GM21515 (cell line): ENCODE measurements at regions not wholly inside any gene's neighbourhood (a gene's known extent, or its start where the extent isn't known, plus 50 kb on each side); places are given as distances from the start of the nearest gene placed in this dataset.

Experiments
- ATAC-seq: cut with Tn5 transposase; IDR thresholded peaks from one replicate; pipeline ENCODE4 v1.9.1; 2021; ENCODE audit not compliant: unreplicated experiment

GRCh38 chr15:69574506-69574905 is 121.9 kb downstream of the RPLP1 start:
- ATAC-seq, result no peak

- ATAC-seq, result no peak
Observed at GRCh38 chr15:69575387-69575786, 122.8 kb downstream of the RPLP1 start.

- no peak for ATAC-seq
Observed at GRCh38 chr15:69576035-69576526, 123.5 kb downstream of the RPLP1 start.

- ATAC-seq, result no peak
Observed at GRCh38 chr15:69576948-69577351, 124.3 kb downstream of the RPLP1 start.

- no peak for ATAC-seq
Observed at GRCh38 chr15:69577397-69577796, 124.8 kb downstream of the RPLP1 start.

- no peak for ATAC-seq
Observed at GRCh38 chr15:69578252-69578651, 125.6 kb downstream of the RPLP1 start.

GRCh38 chr15:69578787-69579583 is 126.4 kb downstream of the RPLP1 start:
- ATAC-seq, result no peak

- ATAC-seq, result no peak
Observed at GRCh38 chr15:69579950-69580618, 127.5 kb downstream of the RPLP1 start.

- ATAC-seq, result no peak
Observed at GRCh38 chr15:69583626-69584025, 131.0 kb downstream of the RPLP1 start.

- no peak for ATAC-seq
Observed at GRCh38 chr15:69585937-69586336, 133.3 kb downstream of the RPLP1 start.

GRCh38 chr15:69586721-69587120 is 134.1 kb downstream of the RPLP1 start:
- no peak for ATAC-seq

GRCh38 chr15:69587723-69588426 is 135.3 kb downstream of the RPLP1 start:
- no peak for ATAC-seq

- ATAC-seq, result no peak
Observed at GRCh38 chr15:69590201-69590710, 137.6 kb downstream of the RPLP1 start.

GRCh38 chr15:69590932-69591524 is 138.4 kb downstream of the RPLP1 start:
- ATAC-seq, result no peak

GRCh38 chr15:69591905-69592508 is 139.4 kb downstream of the RPLP1 start:
- ATAC-seq, result no peak

GRCh38 chr15:69592954-69593353 is 140.3 kb downstream of the RPLP1 start:
- ATAC-seq, result no peak

GRCh38 chr15:69593488-69593887 is 140.9 kb downstream of the RPLP1 start:
- no peak for ATAC-seq

GRCh38 chr15:69593981-69594966 is 141.7 kb downstream of the RPLP1 start:
- ATAC-seq, result no peak

- ATAC-seq, result no peak
Observed at GRCh38 chr15:69595009-69595791, 142.6 kb downstream of the RPLP1 start.
